LNCAP (cell line): ENCODE measurements at regions not wholly inside any gene's neighbourhood (a gene's known extent, or its start where the extent isn't known, plus 50 kb on each side); places are given as distances from the start of the nearest gene placed in this dataset.

Experiments used
- TF ChIP-seq, protein P1 (sequence below): fragments of 450-650 bp; IDR thresholded peaks from 2 replicates; pipeline ENCODE4 v1.5.1; 2017; ENCODE audit warnings: mild to moderate bottlenecking

DNA sequence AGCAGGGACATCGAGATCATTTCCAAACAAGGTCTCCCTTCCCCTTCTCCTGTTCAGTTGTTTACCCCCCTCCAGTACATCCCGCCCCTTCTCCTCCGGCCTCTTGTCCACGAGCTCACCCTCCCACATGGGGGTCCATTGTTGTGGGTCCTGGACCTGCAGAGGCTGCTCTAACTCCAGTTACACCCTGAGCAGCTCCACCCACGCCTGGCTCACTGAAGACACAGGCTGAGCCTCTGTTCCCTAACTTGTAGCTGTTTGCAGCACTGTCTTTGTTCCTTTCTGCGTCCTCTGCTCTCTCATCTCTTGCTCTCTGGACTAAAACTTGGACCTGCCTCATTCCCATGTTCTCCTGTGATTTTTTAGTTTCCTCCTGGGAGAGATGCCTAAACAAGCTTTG, 377.5 kb downstream of the MED10 start:
- TF ChIP-seq, protein P1, sequence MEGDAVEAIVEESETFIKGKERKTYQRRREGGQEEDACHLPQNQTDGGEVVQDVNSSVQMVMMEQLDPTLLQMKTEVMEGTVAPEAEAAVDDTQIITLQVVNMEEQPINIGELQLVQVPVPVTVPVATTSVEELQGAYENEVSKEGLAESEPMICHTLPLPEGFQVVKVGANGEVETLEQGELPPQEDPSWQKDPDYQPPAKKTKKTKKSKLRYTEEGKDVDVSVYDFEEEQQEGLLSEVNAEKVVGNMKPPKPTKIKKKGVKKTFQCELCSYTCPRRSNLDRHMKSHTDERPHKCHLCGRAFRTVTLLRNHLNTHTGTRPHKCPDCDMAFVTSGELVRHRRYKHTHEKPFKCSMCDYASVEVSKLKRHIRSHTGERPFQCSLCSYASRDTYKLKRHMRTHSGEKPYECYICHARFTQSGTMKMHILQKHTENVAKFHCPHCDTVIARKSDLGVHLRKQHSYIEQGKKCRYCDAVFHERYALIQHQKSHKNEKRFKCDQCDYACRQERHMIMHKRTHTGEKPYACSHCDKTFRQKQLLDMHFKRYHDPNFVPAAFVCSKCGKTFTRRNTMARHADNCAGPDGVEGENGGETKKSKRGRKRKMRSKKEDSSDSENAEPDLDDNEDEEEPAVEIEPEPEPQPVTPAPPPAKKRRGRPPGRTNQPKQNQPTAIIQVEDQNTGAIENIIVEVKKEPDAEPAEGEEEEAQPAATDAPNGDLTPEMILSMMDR, result no peak

DNA sequence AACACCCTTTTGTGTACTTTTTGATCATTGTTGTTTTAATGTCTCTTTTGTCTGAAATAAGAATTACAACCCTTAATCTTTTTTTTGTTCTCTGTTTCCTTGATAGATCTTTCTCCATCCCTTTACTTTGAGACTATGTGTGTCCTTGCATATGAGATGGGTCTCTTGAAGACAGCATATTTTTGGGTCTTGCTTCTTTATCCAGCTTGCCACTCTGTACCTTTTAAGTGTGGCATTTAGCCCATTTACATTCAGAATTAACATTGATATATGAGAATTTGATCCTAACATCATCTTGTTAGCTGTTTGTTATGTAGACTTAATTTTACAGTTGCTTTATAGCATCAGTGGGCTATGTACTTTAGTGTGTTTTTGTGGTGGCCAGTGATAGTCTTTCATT, 382.5 kb downstream of the MED10 start:
- TF ChIP-seq, protein P1, result no peak

DNA sequence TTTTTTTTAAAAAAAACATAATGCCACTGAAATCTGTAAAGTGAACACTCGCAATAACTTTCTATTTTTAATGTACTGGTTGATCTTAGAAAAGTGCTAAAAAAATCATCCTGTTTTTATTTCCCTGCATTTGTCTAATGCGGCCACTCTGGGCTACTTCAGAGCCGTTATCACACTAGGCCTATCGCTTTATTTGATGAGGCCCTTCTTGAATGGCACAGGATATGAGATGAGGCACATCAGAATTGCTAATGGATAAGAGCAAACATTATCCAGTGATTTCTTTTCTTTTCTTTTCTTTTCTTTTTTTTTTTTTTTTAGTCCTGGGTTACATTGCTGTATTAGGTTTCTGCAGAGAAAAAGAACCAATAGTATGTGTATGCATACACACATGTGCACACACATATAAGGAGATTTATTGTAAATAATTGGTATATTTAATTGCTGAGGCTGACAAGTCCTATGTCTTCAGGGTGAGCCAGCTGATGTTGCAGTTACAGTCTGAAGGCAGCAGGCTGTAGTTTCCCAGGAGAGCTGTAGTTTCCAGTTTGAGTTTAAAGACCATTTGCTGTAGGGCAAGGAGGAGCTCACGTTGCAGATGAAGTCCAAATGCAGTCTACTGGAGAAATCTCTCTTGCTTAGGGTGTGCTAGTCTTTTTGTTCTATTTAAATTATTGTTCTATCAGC, 391.7 kb downstream of the MED10 start:
- TF ChIP-seq, protein P1, result no peak

DNA sequence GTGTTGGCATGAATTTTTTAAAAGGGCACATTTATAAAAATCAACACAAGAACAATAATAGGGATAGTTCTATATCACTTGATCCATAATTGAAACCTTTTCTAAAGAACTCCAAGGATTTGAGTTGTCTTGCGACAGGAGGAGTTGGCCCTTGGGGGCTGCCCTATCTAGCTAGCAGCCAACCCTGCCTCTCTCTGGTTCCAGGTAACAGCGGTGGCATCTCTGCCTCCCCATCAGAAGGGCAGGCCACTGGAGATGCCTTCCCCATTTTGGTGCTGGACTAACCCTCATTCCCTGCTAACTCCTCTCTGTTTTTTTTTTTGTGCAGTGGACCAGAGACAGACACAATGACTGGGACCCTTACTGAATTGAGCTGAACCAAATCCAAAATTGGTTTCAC, 393.0 kb downstream of the MED10 start:
- TF ChIP-seq, protein P1, result no peak

DNA sequence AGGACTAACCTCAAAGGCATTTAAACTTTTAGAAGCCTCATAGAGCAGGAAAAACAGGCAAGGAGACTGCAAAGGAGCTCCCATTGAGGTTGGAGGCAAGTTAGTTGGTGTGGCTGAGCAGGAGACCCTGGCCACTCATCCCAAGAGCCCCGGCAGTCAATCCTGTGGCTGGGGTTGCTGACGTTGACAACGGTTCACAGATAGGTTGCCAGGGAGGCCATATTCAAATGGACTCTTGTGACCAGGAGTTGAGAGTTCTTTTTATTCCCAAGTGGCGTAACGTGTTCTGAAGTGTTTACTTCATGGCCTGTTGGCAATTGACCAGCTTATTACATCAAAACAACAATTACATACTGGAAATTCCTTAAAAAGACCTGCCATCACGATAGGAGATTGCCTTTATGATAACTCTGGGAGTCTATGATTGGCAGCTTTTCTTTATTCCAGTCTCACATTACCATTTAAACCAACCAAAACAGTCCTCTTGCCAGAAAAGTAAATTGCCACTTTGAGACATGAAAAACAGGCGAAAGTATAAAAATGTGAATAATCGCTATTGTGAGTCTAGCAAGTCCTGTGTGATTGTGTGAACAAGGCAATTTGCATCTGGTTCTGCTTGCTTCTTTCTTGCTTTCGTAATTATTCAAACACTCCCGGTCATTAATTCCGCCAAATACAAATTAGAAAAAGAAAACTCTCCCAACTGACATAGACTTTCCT, 394.9 kb downstream of the MED10 start:
- TF ChIP-seq, protein P1, result no peak

DNA sequence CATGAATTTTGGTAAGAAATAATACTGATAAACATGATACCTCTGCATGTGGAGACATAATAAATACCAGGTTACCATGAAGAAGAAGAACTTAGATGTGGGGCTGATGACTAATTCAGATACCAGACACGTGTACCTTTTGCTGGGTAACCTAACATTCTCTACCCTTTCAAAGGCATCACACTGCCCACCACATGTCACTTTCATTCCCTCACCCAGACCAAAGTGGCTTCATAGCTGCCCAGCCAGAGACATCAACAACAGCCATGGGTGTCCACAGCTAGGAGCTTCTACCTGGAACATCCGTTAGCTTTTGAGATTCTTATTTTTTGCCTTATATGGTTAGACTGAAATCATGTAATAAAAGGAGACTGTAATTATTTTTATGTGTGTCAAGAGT, 396.8 kb downstream of the MED10 start:
- TF ChIP-seq, protein P1, result no peak

DNA sequence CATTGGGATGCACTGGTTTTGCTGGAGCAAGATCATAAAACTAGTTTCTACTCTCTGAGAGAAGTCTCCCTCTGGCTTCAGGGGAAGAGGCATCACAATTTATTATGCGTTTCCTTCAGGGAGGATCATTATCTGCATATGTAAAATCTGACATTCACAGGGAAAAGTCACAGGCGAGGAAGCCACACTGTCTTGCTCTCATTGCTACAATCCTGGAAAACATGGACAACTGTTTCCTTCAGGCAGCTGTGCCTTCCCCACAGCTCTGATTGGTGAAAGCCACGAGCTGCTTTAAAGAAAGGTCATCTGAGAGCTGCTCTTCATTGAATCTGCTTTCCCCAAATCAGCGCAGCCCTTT, 397.8 kb downstream of the MED10 start:
- TF ChIP-seq, protein P1, result no peak
